Neuronal stem cell (in vitro differentiated cells): ENCODE measurements at regions not wholly inside any gene's neighbourhood (a gene's known extent, or its start where the extent isn't known, plus 50 kb on each side); places are given as distances from the start of the nearest gene placed in this dataset.

ENCODE experiments used
- DNase-seq: peaks from one replicate; pipeline ENCODE4 v3.0.0-alpha.2; 2013; ENCODE audit warnings: low spot score
- H2AFZ ChIP-seq: one replicate; pipeline ENCODE4 v1.6.1; 2013; ENCODE audit warnings: mild to moderate bottlenecking, low read length, inconsistent platforms
- H2AK5ac ChIP-seq: 2 replicates; pipeline ENCODE4 v1.6.1; 2013; ENCODE audit warnings: low read depth, mild to moderate bottlenecking, inconsistent platforms, low read length, moderate library complexity, mixed read lengths
- H2BK120ac ChIP-seq: 2 replicates; pipeline ENCODE4 v1.6.1; 2013; ENCODE audit warnings: low read depth, mild to moderate bottlenecking, inconsistent platforms, low read length, moderate library complexity, mixed read lengths
- H2BK12ac ChIP-seq: one replicate; pipeline ENCODE4 v1.6.1; 2013; ENCODE audit warnings: low read length, inconsistent platforms
- H2BK15ac ChIP-seq: 2 replicates; pipeline ENCODE4 v1.6.1; 2013; ENCODE audit warnings: mild to moderate bottlenecking, low read length, inconsistent platforms, mixed read lengths
- H2BK5ac ChIP-seq: one replicate; pipeline ENCODE4 v1.6.1; 2013; ENCODE audit warnings: inconsistent platforms, mild to moderate bottlenecking, low read length, moderate library complexity
- H3K14ac ChIP-seq: one replicate; pipeline ENCODE4 v1.6.1; 2013; ENCODE audit warnings: low read length, inconsistent platforms
- H3K18ac ChIP-seq: 2 replicates; pipeline ENCODE4 v1.6.1; 2013; ENCODE audit warnings: low read length, inconsistent platforms
- H3K23ac ChIP-seq: 2 replicates; pipeline ENCODE4 v1.6.1; 2013; ENCODE audit warnings: low read depth, mild to moderate bottlenecking, mixed read lengths, low read length, inconsistent platforms; ENCODE audit not compliant: poor library complexity
- H3K27ac ChIP-seq: replicated peaks from 3 replicates; pipeline ENCODE4 v1.5.1; 2013; ENCODE audit warnings: low read length, inconsistent platforms
- H3K27me3 ChIP-seq, 3 experiments: 2 replicates each; pipeline ENCODE4 v1.6.1; 2013; ENCODE audit warnings: low read length in 3 of 3, mild to moderate bottlenecking in 2 of 3, inconsistent platforms in 1 of 3, low read depth in 1 of 3, mixed read lengths in 1 of 3, moderate library complexity in 1 of 3; ENCODE audit not compliant: control insufficient read depth in 3 of 3, insufficient read depth in 3 of 3
- H3K36me3 ChIP-seq, 2 donors: replicated peaks in 1 of 2; 2 replicates each; pipeline ENCODE4 v1.6.1; 2013; ENCODE audit warnings: low read length in 2 of 2; ENCODE audit not compliant: control insufficient read depth in 2 of 2, insufficient read depth in 2 of 2
- H3K4ac ChIP-seq: 2 replicates; pipeline ENCODE4 v1.6.1; 2013; ENCODE audit warnings: inconsistent platforms, mild to moderate bottlenecking, low read length, moderate library complexity
- H3K4me1 ChIP-seq, 2 donors: 1 replicate in 1 of 2; 2 replicates in 1 of 2; pipeline ENCODE4 v1.6.1; 2013; ENCODE audit warnings: low read length in 2 of 2, low read depth in 1 of 2; ENCODE audit not compliant: control insufficient read depth in 2 of 2, insufficient read depth in 1 of 2
- H3K4me2 ChIP-seq: one replicate; pipeline ENCODE4 v1.6.1; 2013; ENCODE audit warnings: mild to moderate bottlenecking, low read length, inconsistent platforms; ENCODE audit not compliant: insufficient read depth, poor library complexity, severe bottlenecking
- H3K4me3 ChIP-seq, 2 donors: 2 replicates each; pipeline ENCODE4 v1.5.1; 2013; ENCODE audit warnings: low read length in 2 of 2, mild to moderate bottlenecking in 2 of 2, inconsistent platforms in 1 of 2, moderate library complexity in 1 of 2
- H3K79me1 ChIP-seq: one replicate; pipeline ENCODE4 v1.6.1; 2013; ENCODE audit warnings: low read depth, mild to moderate bottlenecking, inconsistent platforms, low read length, moderate library complexity
- H3K9ac ChIP-seq: one replicate; pipeline ENCODE4 v1.6.1; 2013; ENCODE audit warnings: mild to moderate bottlenecking, low read depth, low read length, inconsistent platforms; ENCODE audit not compliant: poor library complexity
- H3K9me3 ChIP-seq, 2 donors: replicated peaks in 1 of 2; 2 replicates each; pipeline versions ENCODE3 to v1.6.1; 2013; ENCODE audit warnings: low read length in 2 of 2, mild to moderate bottlenecking in 2 of 2, inconsistent platforms in 1 of 2, low read depth in 1 of 2, mixed read lengths in 1 of 2, moderate library complexity in 1 of 2; ENCODE audit not compliant: control insufficient read depth in 2 of 2, insufficient read depth in 1 of 2
- H4K8ac ChIP-seq: one replicate; pipeline ENCODE4 v1.6.1; 2013; ENCODE audit warnings: low read depth, mild to moderate bottlenecking, inconsistent platforms, low read length, moderate library complexity
- H4K91ac ChIP-seq: one replicate; pipeline ENCODE4 v1.6.1; 2013; ENCODE audit warnings: low read length, low read depth, mild to moderate bottlenecking, inconsistent platforms; ENCODE audit not compliant: poor library complexity
- WGBS, 2 donors: extraction: QIAGEN DNeasy Blood & Tissue Kit; methylation state at CpG; one replicate each; pipeline ENCODE4 v1.1.7; 2013; ENCODE audit warnings: missing lambda C conversion rate in 2 of 2, mixed read lengths in 1 of 2; ENCODE audit not compliant: insufficient read length in 2 of 2, insufficient replicate concordance in 1 of 2; ENCODE audit errors: extremely low coverage in 2 of 2; 5-methylcytosine and 5-hydroxymethylcytosine counted together

DNA sequence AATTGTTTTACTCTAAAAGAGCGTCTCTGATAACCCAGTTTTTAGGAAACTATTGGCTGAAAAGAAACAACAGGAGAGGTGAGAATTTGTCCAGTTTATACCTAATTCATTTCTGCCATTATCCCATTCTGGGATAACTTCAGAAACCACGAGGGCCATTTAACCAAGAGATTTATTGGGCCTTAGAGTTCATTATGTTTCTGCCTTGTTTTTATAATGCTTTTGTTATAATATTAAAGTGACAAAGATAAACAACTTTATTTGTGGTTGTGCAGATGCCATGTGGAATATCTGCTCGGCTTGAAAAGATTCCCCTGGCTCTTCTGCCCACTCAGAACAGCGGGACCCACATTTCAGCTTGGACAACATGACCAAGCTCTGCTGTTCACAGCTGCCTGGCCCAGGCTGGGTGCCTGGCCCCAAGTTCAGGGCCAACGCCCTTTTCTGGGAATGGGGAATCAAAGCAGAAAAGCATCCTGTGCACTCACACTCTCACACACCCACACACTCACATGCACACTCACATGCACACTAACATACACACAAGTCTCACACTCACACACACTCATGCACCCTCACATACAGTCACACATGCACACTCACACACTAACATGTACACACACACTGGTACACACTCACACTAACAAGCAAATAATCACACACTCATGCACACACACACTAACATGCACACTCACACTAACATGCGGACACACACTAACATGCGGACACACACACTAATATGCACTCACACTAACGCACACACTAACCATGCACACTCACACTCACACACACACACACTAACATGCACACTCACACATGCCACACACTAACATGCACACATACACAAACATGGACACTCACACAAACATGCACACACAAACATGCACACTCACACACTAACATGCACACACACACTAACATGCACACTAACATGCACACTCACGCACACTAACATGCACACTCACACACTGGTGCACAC is 86.7 kb upstream of the NEDD9 start:
- H3K9me3 ChIP-seq = peaks cover 0 to 5% of the 10 kb centered on the region in 2 donors
- no peak for DNase-seq
- peak overlapping the region; percentile 8 for H4K8ac ChIP-seq
- no peak overlapping the region for H2BK15ac ChIP-seq
- no peaks in the 10 kb centered on the region for H3K79me1 ChIP-seq
- no peak overlapping the region for H3K4ac ChIP-seq
- H3K4me1 ChIP-seq = peaks cover 7 to 10% of the 10 kb centered on the region in 2 donors
- WGBS, 2 donors = no CpG with 5 or more reads among the region's 9 CpGs
- peak overlapping the region in 1 of 2 donors; percentile 69 for H3K4me3 ChIP-seq
- H3K27me3 ChIP-seq = peaks cover 0 to 2% (median 0%) of the 10 kb centered on the region in 3 experiments
- no peak overlapping the region for H2AK5ac ChIP-seq
- H3K23ac ChIP-seq = no peak overlapping the region
- peak overlapping the region; percentile 49 for H3K14ac ChIP-seq
- H2BK5ac ChIP-seq = no peak overlapping the region
- no peak overlapping the region for H3K27ac ChIP-seq
- H3K9ac ChIP-seq = peak overlapping the region; percentile 53
- no peaks in the 10 kb centered on the region for H3K36me3 ChIP-seq
- H4K91ac ChIP-seq = peak overlapping the region; percentile 11
- H3K4me2 ChIP-seq = no peak overlapping the region
- peak overlapping the region; percentile 15 for H3K18ac ChIP-seq
- H2AFZ ChIP-seq = no peak overlapping the region
- no peak overlapping the region for H2BK120ac ChIP-seq
- H2BK12ac ChIP-seq = peak overlapping the region; percentile 33

DNA sequence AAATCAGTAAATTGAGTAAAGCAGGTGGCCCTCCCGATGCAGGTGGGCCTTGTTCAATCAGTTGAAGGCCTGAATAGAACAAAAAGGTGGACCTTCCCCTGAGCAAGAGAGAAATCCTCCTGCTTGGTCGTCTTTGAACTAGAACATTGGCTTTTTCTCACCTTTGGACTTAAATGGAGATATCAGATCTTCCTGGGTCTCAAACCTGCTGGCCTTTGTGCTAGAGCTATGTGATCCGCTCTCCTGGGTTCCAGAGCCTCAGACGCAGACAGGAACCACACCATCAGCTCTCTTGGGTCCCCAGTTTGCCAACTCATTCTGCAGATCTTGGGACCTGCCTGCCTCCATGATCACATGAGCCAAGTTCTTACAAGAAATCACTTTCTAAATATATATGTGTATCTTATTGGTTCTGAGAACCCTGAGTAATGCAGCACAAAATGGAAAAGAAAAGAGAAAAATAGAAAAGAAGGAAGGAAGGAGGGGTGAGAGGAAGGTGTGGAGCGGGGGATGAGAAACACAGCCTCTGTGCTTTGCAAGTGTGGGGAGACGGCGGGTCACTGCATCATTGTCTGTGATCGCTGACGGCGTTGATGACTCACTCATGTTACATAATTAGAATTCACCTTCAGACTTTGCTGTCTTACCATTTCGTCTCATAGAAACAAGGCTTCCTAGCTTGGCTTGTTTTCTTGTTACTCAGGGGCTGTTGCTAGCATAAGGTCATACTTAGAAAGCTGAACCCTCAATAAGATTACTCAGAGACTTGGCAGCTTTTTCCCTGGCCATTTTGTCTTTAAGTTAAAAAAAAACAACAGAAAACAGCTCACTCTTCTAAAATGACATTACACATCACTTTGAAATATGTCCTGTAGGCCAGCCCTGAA is 85.7 kb upstream of the NEDD9 start:
- no peak for DNase-seq
- H3K23ac ChIP-seq = no peak overlapping the region
- no peak overlapping the region for H3K9ac ChIP-seq

DNA sequence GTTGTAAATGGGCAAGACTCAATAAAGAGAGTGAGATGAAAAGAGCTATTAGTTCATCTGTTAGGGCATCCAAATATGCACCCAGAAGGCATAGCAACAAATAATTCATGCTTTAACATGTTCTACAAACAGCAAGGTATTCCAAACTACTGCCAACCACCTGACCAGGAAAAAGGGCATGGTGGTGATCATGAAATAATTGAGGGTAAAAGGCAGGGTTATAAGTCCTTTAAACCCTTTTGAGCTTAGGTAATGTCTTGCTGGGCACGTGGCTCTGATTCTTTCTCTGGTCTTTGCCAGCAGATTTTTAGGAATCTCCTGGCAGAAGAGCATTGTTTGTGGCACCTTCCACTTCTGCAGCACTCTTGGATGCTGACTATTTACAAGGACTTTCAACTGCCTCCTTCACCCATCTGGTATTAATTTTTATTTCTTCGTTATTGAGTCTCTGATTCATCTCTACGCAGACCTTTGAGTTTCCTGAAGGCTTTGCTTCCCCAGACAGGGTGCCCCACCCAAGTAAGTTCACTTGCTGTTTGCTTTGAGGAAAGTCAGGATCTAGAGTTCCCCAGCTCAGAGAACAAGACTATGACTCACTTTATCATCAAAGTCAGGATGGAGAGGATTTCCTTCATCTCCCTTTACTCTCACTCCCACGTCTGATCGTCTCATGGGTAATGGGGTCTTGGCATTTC is 83.4 kb upstream of the NEDD9 start:
- peaks cover 0 to 5% of the 10 kb centered on the region in 2 donors for H3K9me3 ChIP-seq
- H3K4me1 ChIP-seq = peaks cover 4 to 9% of the 10 kb centered on the region in 2 donors
- no peak overlapping the region for H2AK5ac ChIP-seq
- no CpG with 5 or more reads among the region's 5 CpGs for WGBS, 2 donors
- no peak overlapping the region for H3K9ac ChIP-seq
- no peak overlapping the region for H2BK5ac ChIP-seq
- H3K14ac ChIP-seq = no peak overlapping the region
- no peaks in the 10 kb centered on the region for H3K36me3 ChIP-seq
- no peak overlapping the region for H4K8ac ChIP-seq
- no peak for DNase-seq
- no peak overlapping the region for H3K4ac ChIP-seq
- H3K18ac ChIP-seq = no peak overlapping the region
- no peak overlapping the region for H2BK12ac ChIP-seq
- H3K79me1 ChIP-seq = no peaks in the 10 kb centered on the region
- H2AFZ ChIP-seq = no peak overlapping the region
- H4K91ac ChIP-seq = no peak overlapping the region
- H3K27me3 ChIP-seq = peaks cover 0 to 2% (median 0%) of the 10 kb centered on the region in 3 experiments
- H3K4me2 ChIP-seq = no peak overlapping the region
- no peak overlapping the region for H3K4me3 ChIP-seq
- no peak overlapping the region for H2BK120ac ChIP-seq
- no peak overlapping the region for H3K27ac ChIP-seq
- H2BK15ac ChIP-seq = no peak overlapping the region
- no peak overlapping the region for H3K23ac ChIP-seq

More for the DNA sequence above, 85.7 kb upstream of the NEDD9 start:
- Histone ChIP-seq H2BK12ac (no peak overlapping the region), H2BK15ac (no peak overlapping the region), H3K4me1 (peaks cover 7 to 9% of the 10 kb centered on the region in 2 donors), H2AK5ac (no peak overlapping the region), H3K4me3 (no peak overlapping the region), H3K4me2 (no peak overlapping the region), H2BK120ac (no peak overlapping the region), H3K14ac (no peak overlapping the region), H3K18ac (no peak overlapping the region), H3K27ac (no peak overlapping the region), H3K27me3 (peaks cover 0 to 2% (median 0%) of the 10 kb centered on the region in 3 experiments), H4K91ac (no peak overlapping the region), H3K4ac (no peak overlapping the region), H3K9me3 (peaks cover 0 to 5% of the 10 kb centered on the region in 2 donors), H3K79me1 (no peaks in the 10 kb centered on the region), H4K8ac (no peak overlapping the region), H2AFZ (peak overlapping the region; percentile 41), H2BK5ac (no peak overlapping the region), H3K36me3 (no peaks in the 10 kb centered on the region)
- no CpG with 5 or more reads among the region's 11 CpGs for WGBS, 2 donors
